ENCODE measurements at regions not wholly inside any gene's neighbourhood (a gene's known extent, or its start where the extent isn't known, plus 50 kb on each side); places are given as distances from the start of the nearest gene placed in this dataset.

DNA sequence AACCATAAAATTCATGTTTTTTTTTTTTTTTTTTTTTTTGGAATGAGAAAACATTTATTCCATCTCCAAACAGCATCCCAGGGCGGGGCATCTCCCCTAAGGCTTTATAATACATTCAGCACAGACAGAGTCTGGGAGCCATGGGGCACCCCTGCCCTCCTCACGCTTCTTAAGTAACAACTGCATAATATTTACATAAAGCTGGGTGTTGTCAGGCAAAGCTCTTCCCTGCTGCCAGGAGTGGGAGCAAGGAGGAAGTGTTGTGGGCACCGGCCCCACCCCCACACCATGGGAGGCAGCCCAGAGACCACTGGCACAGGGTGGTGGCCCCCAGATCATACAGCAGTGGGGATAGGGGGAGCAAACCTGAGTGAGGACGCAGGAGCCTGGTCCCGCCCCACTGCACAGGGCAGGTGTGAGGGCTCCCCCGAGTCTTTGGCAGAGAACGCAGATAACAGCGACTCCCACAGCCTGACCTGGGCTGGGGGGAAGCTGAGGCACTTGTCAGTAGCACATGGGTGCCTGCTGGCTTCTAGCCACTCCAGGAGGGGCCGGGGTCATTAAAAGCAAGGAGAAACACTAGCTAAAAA, 86.1 kb upstream of the CEP78 start:
- TF ChIP-seq ATF2 (IDR thresholded peaks at IDR 0.05; ENCODE audit: low read length) (no peak), JUNB (IDR thresholded peaks at IDR 0.05) (no peak), CBFB (IDR thresholded peaks at IDR 0.05; ENCODE audit: low read depth) (no peak), POLR2A (IDR thresholded peaks at IDR 0.05; ENCODE audit: low read depth, low read length) (no peak), ZNF274 (IDR thresholded peaks at IDR 0.05; ENCODE audit: insufficient read depth, insufficient read length) (no peak), TAF1 (IDR thresholded peaks at IDR 0.05; ENCODE audit: borderline replicate concordance, low read depth, low read length) (no peak), FOXM1 (IDR thresholded peaks at IDR 0.05; ENCODE audit: low read depth, low read length) (no peak), ZBTB33 (IDR thresholded peaks at IDR 0.05) (no peak), EGR1 (IDR thresholded peaks at IDR 0.05; ENCODE audit: borderline replicate concordance in 1 of 2, low read depth in 2 of 2, low read length in 2 of 2) (no peak)
- TF ChIP-seq, protein P1, sequence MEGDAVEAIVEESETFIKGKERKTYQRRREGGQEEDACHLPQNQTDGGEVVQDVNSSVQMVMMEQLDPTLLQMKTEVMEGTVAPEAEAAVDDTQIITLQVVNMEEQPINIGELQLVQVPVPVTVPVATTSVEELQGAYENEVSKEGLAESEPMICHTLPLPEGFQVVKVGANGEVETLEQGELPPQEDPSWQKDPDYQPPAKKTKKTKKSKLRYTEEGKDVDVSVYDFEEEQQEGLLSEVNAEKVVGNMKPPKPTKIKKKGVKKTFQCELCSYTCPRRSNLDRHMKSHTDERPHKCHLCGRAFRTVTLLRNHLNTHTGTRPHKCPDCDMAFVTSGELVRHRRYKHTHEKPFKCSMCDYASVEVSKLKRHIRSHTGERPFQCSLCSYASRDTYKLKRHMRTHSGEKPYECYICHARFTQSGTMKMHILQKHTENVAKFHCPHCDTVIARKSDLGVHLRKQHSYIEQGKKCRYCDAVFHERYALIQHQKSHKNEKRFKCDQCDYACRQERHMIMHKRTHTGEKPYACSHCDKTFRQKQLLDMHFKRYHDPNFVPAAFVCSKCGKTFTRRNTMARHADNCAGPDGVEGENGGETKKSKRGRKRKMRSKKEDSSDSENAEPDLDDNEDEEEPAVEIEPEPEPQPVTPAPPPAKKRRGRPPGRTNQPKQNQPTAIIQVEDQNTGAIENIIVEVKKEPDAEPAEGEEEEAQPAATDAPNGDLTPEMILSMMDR (IDR thresholded peaks at IDR 0.05 in 2 of 3, conservative IDR thresholded peaks at IDR 0.05 in 1 of 3; ENCODE audit: control insufficient read depth in 2 of 3, extremely low read depth in 1 of 3, insufficient read depth in 1 of 3, low read depth in 3 of 3, low read length in 3 of 3) = no peak
